ENCODE measurements at regions not wholly inside any gene's neighbourhood (a gene's known extent, or its start where the extent isn't known, plus 50 kb on each side); places are given as distances from the start of the nearest gene placed in this dataset.

GRCh38 chr2:78892295-78892694 lies 133.2 kb upstream of the REG3G start:
- ATAC-seq (ENCODE audit: low read depth) (no peak), DNase-seq (no peak)
- Histone ChIP-seq H3K27me3 (ENCODE audit: control insufficient read depth, insufficient read depth, low read length) (no peaks in the 10 kb centered on the region), H3K27ac (ENCODE audit: insufficient read depth, low read length) (no peak overlapping the region), H2BK5ac (ENCODE audit: low read depth, low read length, poor library complexity, severe bottlenecking) (no peak overlapping the region), H2AFZ (replicated peaks; ENCODE audit: low read length, poor library complexity) (no peak overlapping the region), H3K4me1 (ENCODE audit: control insufficient read depth, insufficient read depth, low read length) (no peaks in the 10 kb centered on the region), H3K18ac (ENCODE audit: low read depth, low read length) (no peak overlapping the region), H3K23ac (ENCODE audit: low read depth, low read length) (no peak overlapping the region), H4K5ac (ENCODE audit: low read depth, low read length) (no peak overlapping the region), H2AK5ac (ENCODE audit: low read depth, low read length) (no peak overlapping the region), H3K9me3 (ENCODE audit: control insufficient read depth, insufficient read depth, low read length) (peaks cover 10% of the 10 kb centered on the region), H3K36me3 (ENCODE audit: control insufficient read depth, insufficient read depth, low read length) (no peaks in the 10 kb centered on the region), H2BK120ac (ENCODE audit: low read depth, low read length) (no peak overlapping the region), H3K9ac (ENCODE audit: low read depth, low read length) (no peak overlapping the region), H3K4me2 (ENCODE audit: low read depth, low read length) (no peak overlapping the region), H3K4me3 (ENCODE audit: insufficient read depth, low read depth, low read length) (no peak overlapping the region), H2BK15ac (ENCODE audit: low read depth, low read length) (no peak overlapping the region), H3K79me1 (ENCODE audit: low read depth in 1 of 2, low read length in 2 of 2) (no peaks in the 10 kb centered on the region), H4K8ac (ENCODE audit: low read depth in 2 of 2, low read length in 2 of 2) (no peak overlapping the region), H3K9me1 (ENCODE audit: insufficient read depth, low read length) (no peaks in the 10 kb centered on the region), H3K56ac (ENCODE audit: extremely low read depth, insufficient read depth, low read length) (no peak overlapping the region), H2BK20ac (ENCODE audit: low read depth, low read length) (no peak overlapping the region), H3K4ac (ENCODE audit: low read depth, low read length) (no peak overlapping the region), H2AK9ac (replicated peaks; ENCODE audit: low read depth, low read length, poor library complexity) (no peak overlapping the region), H3K14ac (replicated peaks; ENCODE audit: low read depth, low read length) (no peak overlapping the region), H4K91ac (ENCODE audit: insufficient read depth, low read depth, low read length) (no peak overlapping the region), H4K20me1 (ENCODE audit: insufficient read depth, low read length) (no peaks in the 10 kb centered on the region)
- CTCF ChIA-PET, result no interaction called here
- TF ChIP-seq RFX5 (IDR thresholded peaks at IDR 0.05; ENCODE audit: low read depth, low read length) (no peak), CTCF (conservative IDR thresholded peaks at IDR 0.05; ENCODE audit: low read depth, low read length) (no peak), NFE2L2 (IDR thresholded peaks at IDR 0.05; ENCODE audit: low read depth, low read length) (no peak), CHD1 (IDR thresholded peaks at IDR 0.05; ENCODE audit: low read depth, low read length) (no peak), CEBPB (IDR thresholded peaks at IDR 0.05; ENCODE audit: low read depth, low read length) (no peak), FOS (IDR thresholded peaks at IDR 0.05; ENCODE audit: low read depth, low read length) (no peak), SMC3 (IDR thresholded peaks at IDR 0.05; ENCODE audit: low read depth, low read length) (no peak)
- POLR2A ChIA-PET (ENCODE audit: unreplicated experiment), result no interaction called here
- no CpG with 5 or more reads among the region's 3 CpGs for WGBS, 2 experiments (ENCODE audit: extremely low coverage in 2 of 2, insufficient read length in 1 of 2)
- no TSS peak for BruUV-seq (replicated peaks)
- dilution Hi-C loops (cut with HindIII; ENCODE audit: low sequenced_read_pairs, unreplicated experiment), result no loop called here
- in situ Hi-C loops (cut with MboI; ENCODE audit: low sequenced_read_pairs), result no loop called here
- intact Hi-C loops (cut with micrococcal nuclease), result no loop called here

All from IMR-90 (cell line).